T-helper 17 cell (primary cell): ENCODE measurements at regions not wholly inside any gene's neighbourhood (a gene's known extent, or its start where the extent isn't known, plus 50 kb on each side); places are given as distances from the start of the nearest gene placed in this dataset.

Source experiments
- ATAC-seq: fragments of 150-1000 bp; cut with Tn5 transposase; 2 replicates; pipeline ENCODE4 v1.10.0; 2021; ENCODE audit warnings: mild to moderate bottlenecking, moderate library complexity
- DNase-seq, 3 donors: peaks; one replicate each; pipeline versions ENCODE4 v3.0.0 to v3.0.0-alpha.2; 2020 to 2021
- H3K9me3 ChIP-seq: one replicate; pipeline ENCODE4 v1.7.0; 2013; ENCODE audit warnings: low read length, mild to moderate bottlenecking; ENCODE audit not compliant: control insufficient read depth, poor library complexity, severe bottlenecking
- H3K27ac Mint-ChIP-seq: one replicate; pipeline ENCODE4 v1.8.0; 2022; ENCODE audit warnings: mild to moderate bottlenecking, moderate library complexity, mixed read lengths
- H3K27me3 Mint-ChIP-seq: one replicate; pipeline ENCODE4 v1.8.0; 2022; ENCODE audit warnings: mixed read lengths
- H3K36me3 Mint-ChIP-seq: one replicate; pipeline ENCODE4 v1.8.0; 2022; ENCODE audit warnings: low read depth, mixed read lengths
- H3K4me1 Mint-ChIP-seq: one replicate; pipeline ENCODE4 v1.8.0; 2022; ENCODE audit warnings: mild to moderate bottlenecking, mixed read lengths
- H3K4me3 Mint-ChIP-seq: one replicate; pipeline ENCODE4 v1.8.0; 2022; ENCODE audit warnings: mild to moderate bottlenecking, moderate library complexity, mixed read lengths

DNA sequence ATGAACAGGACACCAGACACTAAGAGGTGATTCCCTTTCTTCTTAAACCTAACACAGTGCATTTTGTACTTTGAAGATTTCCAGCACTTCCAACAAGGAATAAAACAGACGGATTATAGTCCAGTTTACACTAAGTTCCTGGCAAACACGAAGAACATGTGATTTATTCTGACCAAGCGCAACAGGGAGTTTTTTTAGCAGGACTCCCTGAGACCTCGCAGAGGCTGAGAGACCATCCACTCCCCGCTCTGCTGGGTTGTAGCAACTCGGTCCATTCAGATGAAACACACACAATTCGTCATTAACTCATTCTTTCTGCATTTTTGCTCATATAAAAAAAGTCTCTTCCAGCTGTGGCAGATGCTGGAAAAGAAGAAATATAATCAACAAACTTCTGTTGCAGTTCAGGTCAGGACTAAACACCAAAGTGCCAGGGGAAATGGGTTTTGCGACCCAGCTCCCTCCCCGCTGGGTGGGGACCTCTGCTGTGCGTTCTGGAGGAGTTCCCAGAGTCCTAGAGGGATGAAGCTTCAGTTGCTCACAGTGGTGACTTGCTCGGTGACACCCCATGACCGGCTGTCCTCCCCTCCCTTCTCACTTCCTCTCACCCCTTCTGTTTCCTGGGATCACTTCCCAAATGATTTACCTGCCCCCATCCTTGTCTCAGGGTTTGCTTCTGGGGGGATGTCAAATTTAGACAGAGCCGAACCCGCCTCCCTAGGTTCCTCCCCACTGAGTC is 52.5 kb downstream of the KCNF1 start:
- no peak overlapping the region for H3K4me3 Mint-ChIP-seq
- peaks cover 2% of the 10 kb centered on the region for H3K4me1 Mint-ChIP-seq
- DNase-seq: no peak
- peaks cover 74% of the 10 kb centered on the region for H3K27me3 Mint-ChIP-seq
- no peaks in the 10 kb centered on the region for H3K9me3 ChIP-seq
- ATAC-seq: no peak
- H3K36me3 Mint-ChIP-seq: no peaks in the 10 kb centered on the region
- H3K27ac Mint-ChIP-seq: no peak overlapping the region

- Mint-ChIP-seq H3K27me3 (peaks cover 85% of the 10 kb centered on the region), H3K4me3 (no peak overlapping the region), H3K36me3 (no peaks in the 10 kb centered on the region), H3K4me1 (peaks cover 2% of the 10 kb centered on the region), H3K27ac (no peak overlapping the region)
- no peak for ATAC-seq
- no peak for DNase-seq
- H3K9me3 ChIP-seq: no peaks in the 10 kb centered on the region
These were observed 53.6 kb downstream of the KCNF1 start for GRCh38 chr2:10965241-10965843.

DNA sequence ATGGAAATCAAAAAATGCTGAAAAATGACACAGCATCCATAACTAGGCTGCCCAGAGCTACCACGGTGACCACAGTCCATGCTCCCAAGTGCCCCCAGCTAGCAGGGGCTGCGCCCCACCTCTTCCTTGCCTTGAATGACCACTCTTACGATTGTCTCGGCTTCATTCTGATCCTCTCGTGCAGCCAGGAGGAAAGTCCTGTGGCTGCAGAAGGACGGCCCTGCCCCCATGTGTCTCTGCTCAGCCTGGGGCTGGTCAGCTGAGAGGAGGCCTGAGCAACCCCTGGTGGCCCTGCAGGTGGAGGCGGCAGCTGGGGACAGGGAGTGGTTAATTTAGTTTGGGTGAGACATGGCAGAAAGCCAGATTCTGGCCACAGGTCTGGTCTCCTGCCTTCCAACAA is 54.3 kb downstream of the KCNF1 start:
- H3K4me1 Mint-ChIP-seq: peaks cover 2% of the 10 kb centered on the region
- ATAC-seq: no peak
- no peak overlapping the region for H3K4me3 Mint-ChIP-seq
- peaks cover 85% of the 10 kb centered on the region for H3K27me3 Mint-ChIP-seq
- H3K9me3 ChIP-seq: no peaks in the 10 kb centered on the region
- H3K36me3 Mint-ChIP-seq: no peaks in the 10 kb centered on the region
- DNase-seq: no peak
- no peak overlapping the region for H3K27ac Mint-ChIP-seq

GRCh38 chr2:10966741-10967140 is 55.0 kb downstream of the KCNF1 start:
- Mint-ChIP-seq H3K4me1 (peaks cover 2% of the 10 kb centered on the region), H3K27ac (no peak overlapping the region), H3K36me3 (no peaks in the 10 kb centered on the region), H3K4me3 (no peak overlapping the region), H3K27me3 (peaks cover 86% of the 10 kb centered on the region)
- H3K9me3 ChIP-seq: no peaks in the 10 kb centered on the region
- ATAC-seq (no peak), DNase-seq (no peak)

DNA sequence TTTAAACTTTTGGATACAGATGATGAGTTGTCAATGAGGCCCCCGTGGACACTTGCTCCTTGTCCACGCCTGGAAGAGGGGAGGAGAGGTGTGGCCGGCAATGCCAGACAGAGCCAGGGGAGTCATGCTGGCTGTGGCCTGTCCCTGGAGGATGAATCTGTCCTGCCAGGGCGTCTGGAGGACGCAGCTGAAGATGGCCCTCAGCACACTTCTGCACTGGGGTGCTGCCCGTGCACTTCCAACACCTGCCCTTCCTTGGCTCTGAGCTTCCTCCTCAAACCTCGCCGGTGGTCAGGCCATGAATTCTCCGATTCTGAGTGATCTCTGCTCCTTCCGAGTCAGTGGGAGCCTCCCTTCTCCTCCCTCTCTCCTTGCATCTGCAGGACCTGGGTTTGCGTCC is 56.4 kb downstream of the KCNF1 start:
- no peak for ATAC-seq

DNA sequence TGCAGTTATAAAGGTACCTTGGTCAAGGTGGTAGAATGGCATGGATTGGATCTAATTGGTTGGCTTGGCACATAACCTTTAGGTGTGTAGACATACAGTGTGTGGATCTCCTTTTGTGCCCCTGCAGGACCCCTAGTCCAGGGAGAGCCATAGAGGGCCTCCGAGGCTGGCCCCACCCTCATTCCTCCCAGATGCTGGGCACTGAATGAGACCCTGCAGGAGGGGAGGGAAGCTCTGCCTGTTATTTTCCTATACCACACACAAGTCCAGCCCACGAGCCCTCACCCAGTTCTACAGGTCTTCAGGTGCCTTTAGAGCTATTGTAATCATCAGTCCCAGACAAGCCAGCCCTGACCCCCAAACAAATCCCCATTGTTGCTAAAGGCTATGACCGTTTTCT is 58.9 kb downstream of the KCNF1 start:
- no peak for DNase-seq

More for the DNA sequence above, 56.4 kb downstream of the KCNF1 start:
- no peaks in the 10 kb centered on the region for H3K9me3 ChIP-seq
- DNase-seq: no peak
- Mint-ChIP-seq H3K4me3 (no peak overlapping the region), H3K4me1 (peaks cover 2% of the 10 kb centered on the region), H3K27me3 (peaks cover 90% of the 10 kb centered on the region), H3K27ac (no peak overlapping the region), H3K36me3 (no peaks in the 10 kb centered on the region)

GRCh38 chr2:10971161-10971887 is 59.6 kb downstream of the KCNF1 start:
- H3K36me3 Mint-ChIP-seq: no peaks in the 10 kb centered on the region
- no peaks in the 10 kb centered on the region for H3K9me3 ChIP-seq
- DNase-seq: no peak
- no peak for ATAC-seq
- no peak overlapping the region for H3K27ac Mint-ChIP-seq
- H3K4me1 Mint-ChIP-seq: peaks cover 2% of the 10 kb centered on the region
- no peak overlapping the region for H3K4me3 Mint-ChIP-seq
- peaks cover 77% of the 10 kb centered on the region for H3K27me3 Mint-ChIP-seq

More for the DNA sequence above, 58.9 kb downstream of the KCNF1 start:
- no peaks in the 10 kb centered on the region for H3K9me3 ChIP-seq
- Mint-ChIP-seq H3K4me1 (peaks cover 2% of the 10 kb centered on the region), H3K27me3 (peaks cover 82% of the 10 kb centered on the region), H3K36me3 (no peaks in the 10 kb centered on the region), H3K4me3 (no peak overlapping the region), H3K27ac (no peak overlapping the region)
- ATAC-seq: no peak

DNA sequence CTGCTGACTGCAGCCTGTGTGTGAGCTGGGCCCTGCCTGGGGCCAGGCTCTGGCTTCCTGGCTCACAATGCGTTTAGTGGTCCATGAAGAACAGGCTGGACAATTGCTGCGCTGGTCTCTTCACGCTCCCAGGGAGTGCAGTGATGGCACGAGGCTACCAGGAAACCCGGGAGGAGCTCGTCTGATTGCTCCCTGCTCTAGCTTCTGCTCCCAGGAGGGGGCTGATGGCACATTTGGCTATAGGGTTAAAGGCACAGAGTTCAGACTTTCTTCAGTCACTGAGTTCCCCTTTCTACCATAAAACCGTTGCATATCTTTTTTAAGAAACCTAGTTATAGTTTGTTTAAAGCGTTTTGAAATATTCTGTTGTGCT is 60.1 kb downstream of the KCNF1 start:
- Mint-ChIP-seq H3K27ac (no peak overlapping the region), H3K27me3 (peaks cover 72% of the 10 kb centered on the region), H3K36me3 (no peaks in the 10 kb centered on the region), H3K4me1 (peaks cover 2% of the 10 kb centered on the region), H3K4me3 (no peak overlapping the region)
- ATAC-seq: no peak
- no peak for DNase-seq
- H3K9me3 ChIP-seq: no peaks in the 10 kb centered on the region

GRCh38 chr2:10972683-10973433 is 61.1 kb downstream of the KCNF1 start:
- H3K9me3 ChIP-seq: no peaks in the 10 kb centered on the region
- H3K4me3 Mint-ChIP-seq: no peak overlapping the region
- no peak for ATAC-seq
- peak overlapping the region; percentile 35 for H3K27ac Mint-ChIP-seq
- peaks cover 5% of the 10 kb centered on the region for H3K4me1 Mint-ChIP-seq
- no peak for DNase-seq
- no peaks in the 10 kb centered on the region for H3K36me3 Mint-ChIP-seq
- peaks cover 68% of the 10 kb centered on the region for H3K27me3 Mint-ChIP-seq

- no peak for DNase-seq
- Mint-ChIP-seq H3K4me3 (no peak overlapping the region), H3K27ac (peak overlapping the region; percentile 35), H3K36me3 (no peaks in the 10 kb centered on the region), H3K27me3 (peaks cover 64% of the 10 kb centered on the region), H3K4me1 (peaks cover 2% of the 10 kb centered on the region)
- no peaks in the 10 kb centered on the region for H3K9me3 ChIP-seq
- ATAC-seq: no peak
These were observed 62.0 kb downstream of the KCNF1 start for GRCh38 chr2:10973766-10974165.

GRCh38 chr2:10977003-10977402 is 65.3 kb downstream of the KCNF1 start:
- DNase-seq (no peak), ATAC-seq (no peak)
- Mint-ChIP-seq H3K27ac (no peak overlapping the region), H3K36me3 (no peaks in the 10 kb centered on the region), H3K4me3 (no peak overlapping the region), H3K27me3 (peaks cover 46% of the 10 kb centered on the region), H3K4me1 (peaks cover 6% of the 10 kb centered on the region)
- H3K9me3 ChIP-seq: no peaks in the 10 kb centered on the region

- ATAC-seq (no peak), DNase-seq (no peak)
- peaks cover 40% of the 10 kb centered on the region for H3K27me3 Mint-ChIP-seq
- H3K27ac Mint-ChIP-seq: no peak overlapping the region
- no peak overlapping the region for H3K4me3 Mint-ChIP-seq
- H3K4me1 Mint-ChIP-seq: peaks cover 6% of the 10 kb centered on the region
- H3K9me3 ChIP-seq: no peaks in the 10 kb centered on the region
- no peaks in the 10 kb centered on the region for H3K36me3 Mint-ChIP-seq
These were observed 65.9 kb downstream of the KCNF1 start for GRCh38 chr2:10977621-10978020.

GRCh38 chr2:10978090-10978670 is 66.4 kb downstream of the KCNF1 start:
- peaks cover 6% of the 10 kb centered on the region for H3K4me1 Mint-ChIP-seq
- no peaks in the 10 kb centered on the region for H3K36me3 Mint-ChIP-seq
- ATAC-seq (no peak), DNase-seq (no peak)
- H3K27me3 Mint-ChIP-seq: peaks cover 35% of the 10 kb centered on the region
- no peak overlapping the region for H3K4me3 Mint-ChIP-seq
- no peaks in the 10 kb centered on the region for H3K9me3 ChIP-seq
- no peak overlapping the region for H3K27ac Mint-ChIP-seq
